PC-9 (cell line): ENCODE measurements at regions not wholly inside any gene's neighbourhood (a gene's known extent, or its start where the extent isn't known, plus 50 kb on each side); places are given as distances from the start of the nearest gene placed in this dataset.

ENCODE experiments used
- BruUV-seq: library from RNA; stranded (reverse); fragments of 400-500 nt; replicated peaks from 2 replicates; lab custom pipeline; 2021; lab: Mats Ljungman, UMichigan
- CTCF ChIA-PET: fragments of 300-600 bp; sonication (Branson Sonifier 250); formaldehyde crosslinking; loops from one replicate; lab custom pipeline; 2022; ENCODE audit warnings: antibody characterized with exemption; lab: Charles Lee
- POLR2A ChIA-PET: fragments of 300-600 bp; sonication (Branson Sonifier 250); formaldehyde crosslinking; loops from one replicate; lab custom pipeline; 2022; ENCODE audit warnings: antibody characterized with exemption; ENCODE audit not compliant: unreplicated experiment; lab: Charles Lee
- DNase-seq, 2 experiments: peaks; one replicate each; pipeline versions ENCODE4 v3.0.0 to v3.0.0-alpha.2; 2015 to 2022; ENCODE audit warnings: mixed read lengths in 1 of 2
- H2AFZ ChIP-seq: fragments of 200-600 bp; sonication (generic); 2 replicates; pipeline ENCODE4 v1.8.1; 2017; ENCODE audit warnings: antibody characterized with exemption
- H3F3A ChIP-seq: fragments of 200-600 bp; sonication (generic); 2 replicates; pipeline ENCODE4 v1.8.1; 2017; ENCODE audit warnings: antibody characterized with exemption, mild to moderate bottlenecking, low read depth; ENCODE audit not compliant: insufficient read depth
- H3K27ac ChIP-seq: fragments of 200-600 bp; sonication (generic); 2 replicates; pipeline ENCODE4 v1.6.1; 2016; ENCODE audit warnings: mixed run types
- H3K27me3 ChIP-seq: fragments of 200-600 bp; sonication (generic); 2 replicates; pipeline ENCODE4 v1.6.1; 2016; ENCODE audit warnings: low read depth, mixed run types; ENCODE audit not compliant: insufficient read depth
- H3K36me3 ChIP-seq: fragments of 200-600 bp; sonication (generic); 2 replicates; pipeline ENCODE4 v1.6.1; 2016; ENCODE audit warnings: low read depth, mixed run types
- H3K4me1 ChIP-seq: fragments of 200-600 bp; sonication (generic); replicated peaks from 2 replicates; pipeline ENCODE4 v1.6.1; 2016; ENCODE audit warnings: mixed run types; ENCODE audit not compliant: insufficient read depth
- H3K4me2 ChIP-seq: fragments of 200-600 bp; sonication (generic); 2 replicates; pipeline ENCODE4 v1.6.1; 2017; ENCODE audit warnings: mixed run types
- H3K4me3 ChIP-seq: fragments of 200-600 bp; sonication (generic); 2 replicates; pipeline ENCODE4 v1.6.1; 2016; ENCODE audit warnings: mixed run types
- H3K79me2 ChIP-seq: fragments of 200-600 bp; sonication (generic); 2 replicates; pipeline ENCODE4 v1.6.1; 2017; ENCODE audit warnings: low read depth, mixed run types
- H3K9me2 ChIP-seq: fragments of 200-600 bp; sonication (generic); 2 replicates; pipeline ENCODE4 v1.8.1; 2017; ENCODE audit warnings: mild to moderate bottlenecking; ENCODE audit not compliant: insufficient read depth
- H3K9me3 ChIP-seq: fragments of 200-600 bp; sonication (generic); 2 replicates; pipeline ENCODE4 v1.8.1; 2016; ENCODE audit warnings: low read depth; ENCODE audit not compliant: insufficient read depth
- H4K20me1 ChIP-seq: fragments of 200-600 bp; sonication (generic); 2 replicates; pipeline ENCODE4 v1.8.1; 2017; ENCODE audit not compliant: insufficient read depth
- CTCF ChIP-seq: fragments of 200-600 bp; sonication (generic); conservative IDR thresholded peaks from 2 replicates; pipeline ENCODE4 v1.6.1; 2017; ENCODE audit warnings: mixed run types, antibody characterized with exemption, mild to moderate bottlenecking, moderate library complexity
- EZH2 ChIP-seq: fragments of 200-600 bp; sonication (generic); IDR thresholded peaks from 2 replicates; pipeline ENCODE4 v1.8.0; 2017; ENCODE audit warnings: antibody characterized with exemption, low read depth
- intact Hi-C: fragments of 100-400 bp; cut with micrococcal nuclease; formaldehyde crosslinking; loops from one replicate; pipeline ENCODE4 v1.10.0; 2022; ENCODE audit not compliant: unreplicated experiment

- no peak overlapping the region for H3K27ac ChIP-seq
Observed at GRCh38 chr4:44121210-44121609, 327.4 kb downstream of the KCTD8 start.

More at GRCh38 chr4:44121210-44121609, 327.4 kb downstream of the KCTD8 start:
- Histone ChIP-seq H2AFZ (no peak overlapping the region), H3K9me2 (no peaks in the 10 kb centered on the region), H3K4me2 (no peak overlapping the region), H3K36me3 (no peaks in the 10 kb centered on the region), H3K4me1 (no peaks in the 10 kb centered on the region), H4K20me1 (no peaks in the 10 kb centered on the region), H3K27me3 (no peaks in the 10 kb centered on the region), H3F3A (no peaks in the 10 kb centered on the region), H3K79me2 (no peaks in the 10 kb centered on the region), H3K4me3 (no peak overlapping the region), H3K9me3 (no peaks in the 10 kb centered on the region)
- ChIA-PET CTCF (no interaction called here), POLR2A (no interaction called here)
- TF ChIP-seq CTCF (no peak), EZH2 (no peak)
- BruUV-seq: no TSS peak
- intact Hi-C loops: no loop called here
- DNase-seq: no peak
